ENCODE measurements at regions not wholly inside any gene's neighbourhood (a gene's known extent, or its start where the extent isn't known, plus 50 kb on each side); places are given as distances from the start of the nearest gene placed in this dataset.

GRCh38 chrX:2136848-2137247 lies 363.9 kb downstream of the DHRSX start:
- no peak for TF ChIP-seq CTCF (IDR thresholded peaks at IDR 0.05 in 8 of 11, conservative IDR thresholded peaks at IDR 0.05 in 3 of 11)
- WGBS, 5 donors: 88 to 96% (median 93%) methylated on average over 2 of the region's 2 CpGs
- no peak overlapping the region for H3K27ac ChIP-seq
- H3K36me3 ChIP-seq: no peaks in the 10 kb centered on the region
- H3K4me3 ChIP-seq: no peak overlapping the region
- H3K4me1 ChIP-seq: no peaks in the 10 kb centered on the region
- no peak for DNase-seq
- peaks cover 0 to 49% (median 6%) of the 10 kb centered on the region in 8 donors for H3K9me3 ChIP-seq
- H3K27me3 ChIP-seq (replicated peaks in 1 of 7): no peaks in the 10 kb centered on the region
- intact Hi-C loops (cut with DNase I; ENCODE audit: low total_unique reads): no loop called here

GRCh38 chrX:2135421-2135820 lies 365.4 kb downstream of the DHRSX start:
- intact Hi-C loops (cut with DNase I; ENCODE audit: low total_unique reads): no loop called here
- Histone ChIP-seq H3K4me3 (no peak overlapping the region), H3K9me3 (peaks cover 0 to 35% (median 0%) of the 10 kb centered on the region in 8 donors), H3K27me3 (replicated peaks in 1 of 7) (no peaks in the 10 kb centered on the region), H3K4me1 (no peaks in the 10 kb centered on the region), H3K27ac (no peak overlapping the region), H3K36me3 (no peaks in the 10 kb centered on the region)
- WGBS, 5 donors: 86 to 96% (median 93%) methylated on average over 6 of the region's 6 CpGs
- TF ChIP-seq POLR2A (IDR thresholded peaks at IDR 0.05): no peak
- TF ChIP-seq POLR2AphosphoS5 (IDR thresholded peaks at IDR 0.05): no peak
- no peak for TF ChIP-seq CTCF (IDR thresholded peaks at IDR 0.05 in 8 of 11, conservative IDR thresholded peaks at IDR 0.05 in 3 of 11)
- DNase-seq: no peak

- no peaks in the 10 kb centered on the region for H3K27me3 ChIP-seq (replicated peaks in 1 of 7)
- no peak for TF ChIP-seq POLR2A (IDR thresholded peaks at IDR 0.05)
- no peak for TF ChIP-seq POLR2AphosphoS5 (IDR thresholded peaks at IDR 0.05)
- TF ChIP-seq CTCF (IDR thresholded peaks at IDR 0.05 in 8 of 11, conservative IDR thresholded peaks at IDR 0.05 in 3 of 11): no peak
- no peak overlapping the region for H3K27ac ChIP-seq
- no peak for DNase-seq
- H3K9me3 ChIP-seq: peaks cover 0 to 29% (median 0%) of the 10 kb centered on the region in 8 donors
- WGBS, 5 donors: 44 to 90% (median 57%) methylated on average over 1 of the region's 1 CpG
- H3K4me3 ChIP-seq: no peak overlapping the region
- intact Hi-C loops (cut with DNase I; ENCODE audit: low total_unique reads): no loop called here
- no peaks in the 10 kb centered on the region for H3K36me3 ChIP-seq
- no peaks in the 10 kb centered on the region for H3K4me1 ChIP-seq
Measured at GRCh38 chrX:2134782-2135181, 366.0 kb downstream of the DHRSX start.
